SJCRH30 (cell line): ENCODE measurements at regions not wholly inside any gene's neighbourhood (a gene's known extent, or its start where the extent isn't known, plus 50 kb on each side); places are given as distances from the start of the nearest gene placed in this dataset.

Source experiments
- DNase-seq, 2 experiments: peaks; one replicate each; pipeline ENCODE4 v3.0.0-alpha.2; 2015 to 2020
- H3K27ac ChIP-seq: fragments of 250-450 bp; sonication (Bioruptor Pico); 2 replicates; pipeline ENCODE4 v1.5.1; 2020; ENCODE audit warnings: mild to moderate bottlenecking, moderate library complexity
- H3K27me3 ChIP-seq: fragments of 250-450 bp; sonication (Bioruptor Pico); 2 replicates; pipeline ENCODE4 v1.5.1; 2020; ENCODE audit warnings: mild to moderate bottlenecking, moderate library complexity
- H3K36me3 ChIP-seq: fragments of 250-450 bp; sonication (Bioruptor Pico); 2 replicates; pipeline ENCODE4 v1.5.1; 2020; ENCODE audit warnings: mild to moderate bottlenecking, moderate library complexity
- H3K4me1 ChIP-seq: fragments of 250-450 bp; sonication (Bioruptor Pico); 2 replicates; pipeline ENCODE4 v1.5.1; 2020; ENCODE audit warnings: mild to moderate bottlenecking, moderate library complexity
- H3K4me3 ChIP-seq: fragments of 250-450 bp; sonication (Bioruptor Pico); 2 replicates; pipeline ENCODE4 v1.5.1; 2020; ENCODE audit warnings: mild to moderate bottlenecking, moderate library complexity
- H3K9me3 ChIP-seq: fragments of 250-450 bp; sonication (Bioruptor Pico); replicated peaks from 2 replicates; pipeline ENCODE4 v1.5.1; 2020; ENCODE audit warnings: mild to moderate bottlenecking, moderate library complexity

DNA sequence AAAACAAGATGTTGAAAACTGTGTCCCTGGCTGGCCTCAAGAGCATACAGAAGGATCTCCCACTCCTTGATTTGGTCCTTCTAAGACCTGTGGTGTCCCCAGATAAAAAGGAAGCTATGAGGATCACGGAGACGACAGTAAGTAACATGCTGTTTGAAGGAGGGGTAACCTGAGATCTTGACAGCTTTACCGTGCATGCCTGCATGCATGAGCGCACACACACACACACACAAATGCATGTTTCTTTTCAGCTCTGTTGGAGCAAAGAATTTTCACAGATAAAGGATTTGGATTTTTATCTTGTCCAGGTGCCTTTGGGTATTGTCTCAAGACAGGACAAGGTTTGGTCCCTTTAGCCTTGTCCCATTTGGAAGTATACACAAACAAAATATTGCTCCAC, 411.6 kb upstream of the CCDC196 start:
- DNase-seq = no peak
- H3K9me3 ChIP-seq = no peaks in the 10 kb centered on the region
- H3K27ac ChIP-seq = no peak overlapping the region
- no peak overlapping the region for H3K4me3 ChIP-seq
- H3K4me1 ChIP-seq = no peaks in the 10 kb centered on the region
- H3K27me3 ChIP-seq = peaks cover 4% of the 10 kb centered on the region; the same call in 1 of the 2 replicates
- no peaks in the 10 kb centered on the region for H3K36me3 ChIP-seq

GRCh38 chr14:66076176-66076575, 410.0 kb upstream of the CCDC196 start:
- peaks cover 4% of the 10 kb centered on the region; the same call in 1 of the 2 replicates for H3K27me3 ChIP-seq
- no peaks in the 10 kb centered on the region for H3K36me3 ChIP-seq
- no peaks in the 10 kb centered on the region for H3K9me3 ChIP-seq
- no peak for DNase-seq
- H3K4me1 ChIP-seq = no peaks in the 10 kb centered on the region
- no peak overlapping the region for H3K4me3 ChIP-seq
- H3K27ac ChIP-seq = no peak overlapping the region

- H3K9me3 ChIP-seq = no peaks in the 10 kb centered on the region
- H3K36me3 ChIP-seq = no peaks in the 10 kb centered on the region
- no peak for DNase-seq
- H3K27ac ChIP-seq = no peak overlapping the region
- no peak overlapping the region for H3K4me3 ChIP-seq
- H3K27me3 ChIP-seq = peaks cover 4% of the 10 kb centered on the region; the same call in 1 of the 2 replicates
- H3K4me1 ChIP-seq = no peaks in the 10 kb centered on the region
Observed at GRCh38 chr14:66078006-66078405, 408.2 kb upstream of the CCDC196 start.

- no peaks in the 10 kb centered on the region for H3K9me3 ChIP-seq
- H3K4me1 ChIP-seq = no peaks in the 10 kb centered on the region
- no peak for DNase-seq
- H3K4me3 ChIP-seq = no peak overlapping the region
- no peak overlapping the region for H3K27ac ChIP-seq
- H3K27me3 ChIP-seq = peaks cover 4% of the 10 kb centered on the region; the same call in 1 of the 2 replicates
- H3K36me3 ChIP-seq = no peaks in the 10 kb centered on the region
Observed at GRCh38 chr14:66081594-66082376, 404.4 kb upstream of the CCDC196 start.

GRCh38 chr14:66085224-66085623, 400.9 kb upstream of the CCDC196 start:
- Histone ChIP-seq H3K4me3 (no peak overlapping the region), H3K36me3 (no peaks in the 10 kb centered on the region), H3K27ac (no peak overlapping the region), H3K9me3 (no peaks in the 10 kb centered on the region), H3K4me1 (no peaks in the 10 kb centered on the region), H3K27me3 (no peaks in the 10 kb centered on the region)
- DNase-seq = no peak

DNA sequence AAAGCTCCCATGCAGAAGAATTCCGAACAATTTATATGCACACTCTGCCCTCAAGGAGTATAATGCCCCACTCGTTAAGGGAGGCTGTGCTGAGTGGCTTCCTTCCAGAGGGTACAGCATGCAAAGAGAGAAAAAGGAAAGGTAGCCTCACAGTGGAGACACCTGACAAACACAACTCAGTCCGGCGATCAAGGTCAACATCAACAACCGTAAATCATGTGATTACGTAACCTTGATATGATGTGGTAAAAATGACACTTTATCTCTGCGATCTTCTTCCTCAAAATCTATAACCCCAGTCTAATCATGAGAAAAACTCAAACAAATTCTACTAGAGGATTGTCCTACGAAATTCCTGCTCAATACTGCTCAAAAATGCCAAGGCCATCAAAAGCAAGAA, 400.5 kb upstream of the CCDC196 start:
- no peak for DNase-seq
- Histone ChIP-seq H3K36me3 (no peaks in the 10 kb centered on the region), H3K9me3 (no peaks in the 10 kb centered on the region), H3K4me1 (no peaks in the 10 kb centered on the region), H3K27me3 (no peaks in the 10 kb centered on the region), H3K4me3 (no peak overlapping the region), H3K27ac (no peak overlapping the region)

GRCh38 chr14:66087231-66087630, 398.9 kb upstream of the CCDC196 start:
- no peak for DNase-seq
- Histone ChIP-seq H3K27me3 (no peaks in the 10 kb centered on the region), H3K4me1 (no peaks in the 10 kb centered on the region), H3K36me3 (no peaks in the 10 kb centered on the region), H3K4me3 (no peak overlapping the region), H3K9me3 (no peaks in the 10 kb centered on the region), H3K27ac (no peak overlapping the region)

DNA sequence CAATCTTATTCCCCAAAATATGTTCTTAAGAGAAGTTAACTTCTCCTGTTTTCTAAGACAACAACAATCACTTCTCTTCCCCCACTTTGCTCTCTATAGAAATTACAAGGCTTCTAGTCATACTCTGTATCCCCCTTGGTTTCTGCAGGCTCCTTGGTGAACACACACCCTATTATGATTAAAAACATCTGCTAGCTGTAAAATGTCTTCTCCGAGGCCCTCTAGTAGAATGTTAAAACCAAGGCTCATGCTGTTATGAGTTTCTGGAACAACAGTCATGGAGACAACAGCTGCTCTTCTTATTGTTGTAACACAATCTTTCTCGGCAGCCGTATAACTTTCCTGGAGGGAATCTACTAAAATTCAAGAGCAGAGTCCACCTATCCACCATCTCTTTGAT, 397.5 kb upstream of the CCDC196 start:
- H3K27me3 ChIP-seq = no peaks in the 10 kb centered on the region
- H3K27ac ChIP-seq = no peak overlapping the region
- H3K4me3 ChIP-seq = no peak overlapping the region
- H3K36me3 ChIP-seq = no peaks in the 10 kb centered on the region
- no peaks in the 10 kb centered on the region for H3K9me3 ChIP-seq
- no peaks in the 10 kb centered on the region for H3K4me1 ChIP-seq
- peak in 1 of 2 experiments; percentile 22 for DNase-seq

DNA sequence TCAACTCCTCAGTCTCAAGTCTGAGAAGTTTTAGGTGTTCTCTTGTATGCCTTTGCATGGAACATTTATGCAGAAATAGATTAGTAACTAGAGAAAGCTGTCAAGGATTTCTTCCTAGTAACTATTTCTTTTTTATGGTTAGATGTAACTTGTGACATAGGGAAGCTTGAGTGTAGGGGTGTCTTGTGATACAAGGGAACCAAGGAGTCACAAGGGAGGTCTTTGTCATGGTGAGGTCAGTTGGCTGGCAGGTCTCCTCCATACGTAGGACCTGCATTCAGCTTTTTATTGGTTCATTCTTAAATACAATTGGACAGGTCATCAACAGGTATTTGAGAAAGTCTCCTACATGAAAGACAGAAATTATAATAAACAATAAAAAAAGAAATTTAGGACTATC, 394.0 kb upstream of the CCDC196 start:
- Histone ChIP-seq H3K36me3 (no peaks in the 10 kb centered on the region), H3K27ac (no peak overlapping the region), H3K9me3 (no peaks in the 10 kb centered on the region), H3K4me3 (no peak overlapping the region), H3K27me3 (no peaks in the 10 kb centered on the region), H3K4me1 (no peaks in the 10 kb centered on the region)
- DNase-seq = no peak

DNA sequence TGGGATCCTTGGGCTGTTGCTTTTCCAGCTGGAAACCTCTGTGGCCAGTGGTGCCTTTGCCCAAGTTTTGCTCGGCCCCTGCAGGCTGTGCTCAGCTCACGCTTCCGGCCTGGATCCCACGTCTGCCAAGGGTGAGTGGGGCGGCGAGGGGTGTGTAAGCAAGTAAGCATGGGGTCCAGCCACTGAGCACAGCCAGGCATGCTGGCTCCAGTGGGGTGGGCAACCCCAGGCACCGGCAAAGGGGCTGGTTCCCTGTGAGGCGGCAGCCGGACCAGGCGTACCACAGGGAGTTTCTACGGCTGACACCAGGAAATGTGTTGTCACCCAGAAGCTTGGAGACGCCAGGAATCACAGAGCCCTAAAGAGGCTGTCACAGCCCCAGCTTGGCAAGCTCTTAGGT, 393.4 kb upstream of the CCDC196 start:
- no peaks in the 10 kb centered on the region for H3K36me3 ChIP-seq
- H3K27ac ChIP-seq = no peak overlapping the region
- no peak for DNase-seq
- no peaks in the 10 kb centered on the region for H3K4me1 ChIP-seq
- H3K27me3 ChIP-seq = no peaks in the 10 kb centered on the region
- H3K4me3 ChIP-seq = no peak overlapping the region
- no peaks in the 10 kb centered on the region for H3K9me3 ChIP-seq

- Histone ChIP-seq H3K27ac (no peak overlapping the region), H3K36me3 (no peaks in the 10 kb centered on the region), H3K4me1 (no peaks in the 10 kb centered on the region), H3K27me3 (no peaks in the 10 kb centered on the region), H3K9me3 (no peaks in the 10 kb centered on the region), H3K4me3 (no peak overlapping the region)
- DNase-seq = no peak
Observed at GRCh38 chr14:66094001-66094727, 392.0 kb upstream of the CCDC196 start.

- Histone ChIP-seq H3K4me3 (no peak overlapping the region), H3K36me3 (no peaks in the 10 kb centered on the region), H3K27ac (no peak overlapping the region), H3K9me3 (no peaks in the 10 kb centered on the region), H3K27me3 (no peaks in the 10 kb centered on the region), H3K4me1 (no peaks in the 10 kb centered on the region)
- DNase-seq = no peak
Observed at GRCh38 chr14:66099451-66099850, 386.7 kb upstream of the CCDC196 start.

- DNase-seq = no peak
- Histone ChIP-seq H3K4me1 (no peaks in the 10 kb centered on the region), H3K27ac (no peak overlapping the region), H3K9me3 (no peaks in the 10 kb centered on the region), H3K4me3 (no peak overlapping the region), H3K36me3 (no peaks in the 10 kb centered on the region), H3K27me3 (no peaks in the 10 kb centered on the region)
Observed at GRCh38 chr14:66099931-66100330, 386.2 kb upstream of the CCDC196 start.

DNA sequence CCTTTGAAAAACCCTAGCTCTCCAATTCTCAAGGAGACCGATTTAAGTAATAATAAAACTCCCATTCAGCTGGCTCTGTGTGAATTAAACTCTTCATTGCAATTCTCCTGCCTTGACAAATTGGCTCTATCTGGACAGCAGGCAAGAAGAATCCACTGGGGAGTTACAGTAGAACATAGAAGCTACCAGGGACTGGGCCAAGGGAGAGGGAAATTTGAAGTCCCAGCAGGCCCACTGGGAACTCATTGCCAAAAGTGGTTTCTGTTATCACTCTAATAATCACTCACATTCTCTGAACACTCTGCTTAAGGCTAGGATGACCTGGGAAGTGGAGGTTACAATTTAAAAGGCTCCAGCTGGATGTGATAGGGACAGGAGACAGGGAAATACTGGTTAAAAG, 384.5 kb upstream of the CCDC196 start:
- Histone ChIP-seq H3K9me3 (no peaks in the 10 kb centered on the region), H3K27ac (no peak overlapping the region), H3K27me3 (no peaks in the 10 kb centered on the region), H3K36me3 (no peaks in the 10 kb centered on the region), H3K4me1 (no peaks in the 10 kb centered on the region), H3K4me3 (no peak overlapping the region)
- DNase-seq = no peak

GRCh38 chr14:66104486-66104885, 381.7 kb upstream of the CCDC196 start:
- no peaks in the 10 kb centered on the region for H3K4me1 ChIP-seq
- no peaks in the 10 kb centered on the region for H3K27me3 ChIP-seq
- H3K4me3 ChIP-seq = no peak overlapping the region
- H3K9me3 ChIP-seq = no peaks in the 10 kb centered on the region
- no peak overlapping the region for H3K27ac ChIP-seq
- DNase-seq = peak in 1 of 2 experiments; percentile 3
- H3K36me3 ChIP-seq = no peaks in the 10 kb centered on the region
